WERI-Rb-1 (cell line): ENCODE measurements at regions not wholly inside any gene's neighbourhood (a gene's known extent, or its start where the extent isn't known, plus 50 kb on each side); places are given as distances from the start of the nearest gene placed in this dataset.

Experiments used
- DNase-seq: peaks from one replicate; pipeline ENCODE4 v3.0.0-alpha.2; 2020
- H3K27ac ChIP-seq: fragments of 250-450 bp; sonication (Bioruptor Pico); 2 replicates; pipeline ENCODE4 v1.5.1; 2020; ENCODE audit warnings: mild to moderate bottlenecking, moderate library complexity
- H3K27me3 ChIP-seq: fragments of 250-450 bp; sonication (Bioruptor Pico); 2 replicates; pipeline ENCODE4 v1.5.1; 2021; ENCODE audit warnings: mild to moderate bottlenecking, low read depth, moderate library complexity; ENCODE audit not compliant: insufficient read depth, severe bottlenecking
- H3K36me3 ChIP-seq: fragments of 250-450 bp; sonication (Bioruptor Pico); 2 replicates; pipeline ENCODE4 v1.5.1; 2020; ENCODE audit warnings: mild to moderate bottlenecking, moderate library complexity
- H3K4me3 ChIP-seq: 2 replicates; pipeline ENCODE4 v1.5.1; 2011; ENCODE audit warnings: low read depth, mild to moderate bottlenecking, control low read depth, low read length
- H3K9me3 ChIP-seq: fragments of 250-450 bp; sonication (Bioruptor Pico); 2 replicates; pipeline ENCODE4 v1.5.1; 2021; ENCODE audit warnings: mild to moderate bottlenecking, moderate library complexity; ENCODE audit not compliant: severe bottlenecking
- TF ChIP-seq, protein P1 (sequence below): IDR thresholded peaks from 2 replicates; pipeline ENCODE4 v1.5.1; 2011; ENCODE audit warnings: low read depth, mild to moderate bottlenecking, control low read depth, inconsistent platforms, low read length

GRCh38 chr6:80725156-80725930 is 618.9 kb downstream of the BCKDHB start:
- TF ChIP-seq, protein P1, sequence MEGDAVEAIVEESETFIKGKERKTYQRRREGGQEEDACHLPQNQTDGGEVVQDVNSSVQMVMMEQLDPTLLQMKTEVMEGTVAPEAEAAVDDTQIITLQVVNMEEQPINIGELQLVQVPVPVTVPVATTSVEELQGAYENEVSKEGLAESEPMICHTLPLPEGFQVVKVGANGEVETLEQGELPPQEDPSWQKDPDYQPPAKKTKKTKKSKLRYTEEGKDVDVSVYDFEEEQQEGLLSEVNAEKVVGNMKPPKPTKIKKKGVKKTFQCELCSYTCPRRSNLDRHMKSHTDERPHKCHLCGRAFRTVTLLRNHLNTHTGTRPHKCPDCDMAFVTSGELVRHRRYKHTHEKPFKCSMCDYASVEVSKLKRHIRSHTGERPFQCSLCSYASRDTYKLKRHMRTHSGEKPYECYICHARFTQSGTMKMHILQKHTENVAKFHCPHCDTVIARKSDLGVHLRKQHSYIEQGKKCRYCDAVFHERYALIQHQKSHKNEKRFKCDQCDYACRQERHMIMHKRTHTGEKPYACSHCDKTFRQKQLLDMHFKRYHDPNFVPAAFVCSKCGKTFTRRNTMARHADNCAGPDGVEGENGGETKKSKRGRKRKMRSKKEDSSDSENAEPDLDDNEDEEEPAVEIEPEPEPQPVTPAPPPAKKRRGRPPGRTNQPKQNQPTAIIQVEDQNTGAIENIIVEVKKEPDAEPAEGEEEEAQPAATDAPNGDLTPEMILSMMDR, result no peak
- H3K9me3 ChIP-seq, result no peaks in the 10 kb centered on the region
- no peaks in the 10 kb centered on the region for H3K36me3 ChIP-seq
- no peak overlapping the region for H3K27ac ChIP-seq
- no peaks in the 10 kb centered on the region for H3K27me3 ChIP-seq
- DNase-seq, result no peak
- H3K4me3 ChIP-seq, result no peak overlapping the region

DNA sequence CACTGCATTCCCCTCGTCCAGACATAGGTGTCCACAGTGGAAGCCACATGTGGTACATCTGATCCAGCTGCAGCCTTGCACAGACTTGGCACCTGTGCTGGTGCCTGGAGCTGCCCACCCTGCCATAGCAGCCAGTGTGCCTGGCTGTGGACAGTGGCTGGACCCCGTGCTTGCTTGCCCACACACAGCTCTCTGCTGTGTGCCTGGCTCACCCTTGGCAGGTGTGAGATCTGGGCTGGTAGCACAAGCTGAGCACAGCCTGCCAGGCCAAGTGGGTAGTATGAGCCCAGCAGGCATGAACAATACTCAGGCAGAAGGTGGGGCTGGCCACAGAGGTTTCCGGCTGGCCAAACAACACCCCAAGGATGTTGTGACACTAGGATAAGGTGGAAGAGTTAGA is 614.4 kb downstream of the BCKDHB start:
- H3K4me3 ChIP-seq, result no peak overlapping the region
- no peak for DNase-seq
- no peaks in the 10 kb centered on the region for H3K27me3 ChIP-seq
- no peaks in the 10 kb centered on the region for H3K9me3 ChIP-seq
- no peaks in the 10 kb centered on the region for H3K36me3 ChIP-seq
- TF ChIP-seq, protein P1, result no peak
- no peak overlapping the region for H3K27ac ChIP-seq

GRCh38 chr6:80714513-80714912 is 608.0 kb downstream of the BCKDHB start:
- H3K36me3 ChIP-seq, result no peaks in the 10 kb centered on the region
- TF ChIP-seq, protein P1, result no peak
- H3K27me3 ChIP-seq, result no peaks in the 10 kb centered on the region
- H3K27ac ChIP-seq, result no peak overlapping the region
- H3K9me3 ChIP-seq, result no peaks in the 10 kb centered on the region
- no peak overlapping the region for H3K4me3 ChIP-seq
- no peak for DNase-seq

- no peaks in the 10 kb centered on the region for H3K27me3 ChIP-seq
- peaks cover 16% of the 10 kb centered on the region for H3K9me3 ChIP-seq
- H3K4me3 ChIP-seq, result no peak overlapping the region
- H3K27ac ChIP-seq, result no peak overlapping the region
- no peak for DNase-seq
- TF ChIP-seq, protein P1, result no peak
- no peaks in the 10 kb centered on the region for H3K36me3 ChIP-seq
These were observed 592.0 kb downstream of the BCKDHB start for GRCh38 chr6:80698459-80698858.

DNA sequence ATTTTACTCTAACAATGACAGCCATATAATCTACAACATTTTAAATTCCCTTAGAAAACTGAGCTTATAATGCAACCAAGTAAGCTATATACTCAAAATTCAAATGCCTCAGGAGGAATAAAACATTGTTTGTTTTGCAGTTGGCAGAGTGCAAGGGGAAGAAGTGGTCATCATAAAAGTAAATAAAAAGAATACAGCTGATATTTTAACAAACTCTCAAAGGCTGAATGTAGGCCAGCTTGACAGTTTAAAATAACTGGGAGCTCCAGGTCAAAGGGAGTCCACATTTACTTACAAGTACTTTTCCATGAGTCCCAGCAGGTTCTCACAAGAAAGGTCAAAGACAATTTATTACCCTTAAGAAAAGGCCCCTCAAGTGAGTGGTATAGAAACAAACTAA is 589.8 kb downstream of the BCKDHB start:
- H3K4me3 ChIP-seq, result no peak overlapping the region
- TF ChIP-seq, protein P1, result no peak

More for the DNA sequence above, 589.8 kb downstream of the BCKDHB start:
- DNase-seq, result no peak
- H3K27me3 ChIP-seq, result no peaks in the 10 kb centered on the region
- H3K36me3 ChIP-seq, result no peaks in the 10 kb centered on the region
- peaks cover 5% of the 10 kb centered on the region for H3K9me3 ChIP-seq
- no peak overlapping the region for H3K27ac ChIP-seq
